ENCODE measurements at regions not wholly inside any gene's neighbourhood (a gene's known extent, or its start where the extent isn't known, plus 50 kb on each side); places are given as distances from the start of the nearest gene placed in this dataset.

DNA sequence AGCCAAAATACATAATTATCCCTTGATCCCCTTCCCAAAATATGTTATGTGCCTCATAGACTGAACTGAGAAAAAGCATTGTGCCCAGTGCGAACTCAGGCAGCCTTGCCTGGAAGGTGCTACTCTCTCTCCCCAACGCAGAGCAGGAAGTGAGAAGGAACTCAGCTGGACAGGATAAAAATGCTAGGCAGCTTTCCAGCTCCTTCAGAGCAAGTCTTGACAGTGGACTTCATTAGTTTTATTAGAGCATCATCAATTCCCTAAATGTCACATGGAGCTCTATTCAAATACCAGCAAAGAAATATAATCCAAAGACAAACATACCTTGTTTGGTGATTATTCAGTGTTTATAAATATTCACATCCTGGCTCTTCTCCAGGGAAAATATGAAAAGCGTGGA, 202.4 kb downstream of the RFC3 start:
- no peak for DNase-seq (ENCODE audit: low read depth)
- no peak overlapping the region for H3K4me3 ChIP-seq (ENCODE audit: low read depth, low read length)
- TF ChIP-seq, protein P1, sequence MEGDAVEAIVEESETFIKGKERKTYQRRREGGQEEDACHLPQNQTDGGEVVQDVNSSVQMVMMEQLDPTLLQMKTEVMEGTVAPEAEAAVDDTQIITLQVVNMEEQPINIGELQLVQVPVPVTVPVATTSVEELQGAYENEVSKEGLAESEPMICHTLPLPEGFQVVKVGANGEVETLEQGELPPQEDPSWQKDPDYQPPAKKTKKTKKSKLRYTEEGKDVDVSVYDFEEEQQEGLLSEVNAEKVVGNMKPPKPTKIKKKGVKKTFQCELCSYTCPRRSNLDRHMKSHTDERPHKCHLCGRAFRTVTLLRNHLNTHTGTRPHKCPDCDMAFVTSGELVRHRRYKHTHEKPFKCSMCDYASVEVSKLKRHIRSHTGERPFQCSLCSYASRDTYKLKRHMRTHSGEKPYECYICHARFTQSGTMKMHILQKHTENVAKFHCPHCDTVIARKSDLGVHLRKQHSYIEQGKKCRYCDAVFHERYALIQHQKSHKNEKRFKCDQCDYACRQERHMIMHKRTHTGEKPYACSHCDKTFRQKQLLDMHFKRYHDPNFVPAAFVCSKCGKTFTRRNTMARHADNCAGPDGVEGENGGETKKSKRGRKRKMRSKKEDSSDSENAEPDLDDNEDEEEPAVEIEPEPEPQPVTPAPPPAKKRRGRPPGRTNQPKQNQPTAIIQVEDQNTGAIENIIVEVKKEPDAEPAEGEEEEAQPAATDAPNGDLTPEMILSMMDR (IDR thresholded peaks at IDR 0.05; ENCODE audit: insufficient read depth, low read length), result no peak

DNA sequence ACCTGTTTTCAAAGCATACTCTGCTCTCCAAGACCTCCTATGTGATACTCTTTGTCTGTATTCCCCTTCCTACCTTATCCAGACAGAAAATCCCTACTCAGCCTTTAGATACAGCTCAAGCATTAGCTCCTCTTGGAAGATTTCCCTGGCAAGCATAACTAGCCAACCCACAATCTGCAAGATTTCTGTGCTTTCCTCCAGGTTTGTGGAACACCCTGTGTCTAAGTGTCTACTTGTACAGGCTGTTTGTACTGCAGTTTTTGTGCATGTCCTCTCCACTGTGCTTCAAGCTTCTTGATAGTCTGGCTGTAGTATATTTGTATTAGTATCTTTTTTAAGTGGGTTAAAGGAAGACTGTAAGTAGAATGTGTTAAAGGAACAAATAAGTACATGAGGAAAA, 203.7 kb downstream of the RFC3 start:
- TF ChIP-seq, protein P1 (IDR thresholded peaks at IDR 0.05; ENCODE audit: insufficient read depth, low read length), result no peak
- DNase-seq (ENCODE audit: low read depth), result no peak
- H3K4me3 ChIP-seq (ENCODE audit: low read depth, low read length), result no peak overlapping the region

DNA sequence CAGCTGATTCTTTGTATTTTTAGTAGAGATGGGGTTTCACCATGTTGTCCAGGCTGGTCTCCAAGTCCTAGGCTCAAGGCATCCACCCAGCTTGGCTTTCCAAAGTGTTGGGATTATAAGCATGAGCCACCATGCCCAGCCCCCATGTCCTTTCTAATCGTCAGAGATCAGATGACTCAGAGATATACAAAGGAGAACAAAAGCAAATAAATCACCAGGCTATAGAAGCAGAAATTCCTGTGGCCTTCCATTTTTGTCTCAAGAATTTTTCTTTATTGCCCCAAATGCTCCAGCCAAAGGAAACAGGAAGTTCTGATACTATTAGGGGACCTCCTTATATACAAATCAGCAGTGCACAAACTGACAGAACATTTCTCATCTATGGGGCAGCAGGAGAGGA, 207.8 kb downstream of the RFC3 start:
- peak; percentile 94 for DNase-seq (ENCODE audit: low read depth)
- TF ChIP-seq, protein P1 (IDR thresholded peaks at IDR 0.05; ENCODE audit: insufficient read depth, low read length), result no peak
- H3K4me3 ChIP-seq (ENCODE audit: low read depth, low read length), result no peak overlapping the region

DNA sequence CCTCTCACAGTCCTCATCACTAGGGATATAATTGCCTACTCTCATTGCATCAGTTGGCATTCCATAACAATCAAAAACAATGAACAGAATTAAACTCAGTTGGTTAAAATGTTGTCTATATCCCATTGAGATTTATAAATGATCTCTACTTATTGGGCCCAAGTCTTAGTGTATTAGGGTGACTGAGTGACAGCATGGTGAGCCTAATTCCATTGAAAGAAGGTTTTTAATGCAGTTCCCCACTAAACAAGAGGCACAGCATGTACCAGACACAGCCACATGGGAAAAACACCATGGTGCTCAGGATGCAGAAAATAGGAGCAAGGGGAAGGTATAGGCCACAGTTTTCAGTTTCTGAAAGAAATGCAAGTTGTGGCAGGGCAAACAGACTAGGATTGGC, 208.4 kb downstream of the RFC3 start:
- no peak for DNase-seq (ENCODE audit: low read depth)
- TF ChIP-seq, protein P1 (IDR thresholded peaks at IDR 0.05; ENCODE audit: insufficient read depth, low read length), result no peak
- H3K4me3 ChIP-seq (ENCODE audit: low read depth, low read length), result no peak overlapping the region

DNA sequence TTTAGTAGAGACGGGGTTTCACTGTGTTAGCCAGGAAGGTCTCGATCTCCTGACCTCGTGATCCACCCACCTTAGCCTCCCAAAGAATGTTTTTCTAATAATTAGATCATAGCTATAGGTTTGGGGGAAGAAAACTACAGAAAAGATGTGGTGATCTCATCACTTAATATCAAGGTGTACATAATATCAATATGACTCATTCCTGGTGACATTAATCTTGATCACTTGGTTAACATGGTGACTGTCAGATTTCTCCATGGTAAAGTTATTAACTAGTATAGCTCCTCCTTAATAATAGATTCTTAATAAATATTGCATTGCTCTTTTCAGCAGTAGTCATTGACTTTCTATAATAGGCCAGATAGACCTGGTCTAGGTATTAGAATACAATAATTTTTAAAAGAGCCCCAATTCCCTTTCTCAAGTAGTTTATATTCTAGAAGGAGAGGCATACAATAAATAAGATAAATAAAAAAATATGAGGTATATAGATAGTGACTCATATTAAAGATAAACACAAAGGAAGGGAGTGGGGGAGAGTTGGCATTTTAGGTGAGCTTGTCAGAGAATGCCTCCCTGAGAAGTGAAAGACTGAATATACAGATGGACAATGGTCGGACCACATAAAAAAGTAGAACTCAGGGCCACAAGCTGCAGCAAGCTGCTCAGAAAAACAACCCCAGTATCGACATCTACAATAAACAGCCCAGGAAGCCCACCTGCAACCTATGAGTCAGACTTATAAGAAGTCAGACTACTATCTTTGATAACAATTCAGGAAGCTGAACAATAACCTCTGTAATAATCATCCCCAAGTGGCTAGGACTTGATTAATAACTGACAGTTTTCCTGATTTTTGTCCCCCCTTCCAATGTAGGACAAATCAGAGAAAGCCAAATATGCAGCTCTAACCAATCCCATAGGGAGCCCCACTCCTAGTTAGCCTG, 210.8 kb downstream of the RFC3 start:
- no peak for DNase-seq (ENCODE audit: low read depth)
- TF ChIP-seq, protein P1 (IDR thresholded peaks at IDR 0.05; ENCODE audit: insufficient read depth, low read length), result no peak
- H3K4me3 ChIP-seq (ENCODE audit: low read depth, low read length), result no peak overlapping the region

DNA sequence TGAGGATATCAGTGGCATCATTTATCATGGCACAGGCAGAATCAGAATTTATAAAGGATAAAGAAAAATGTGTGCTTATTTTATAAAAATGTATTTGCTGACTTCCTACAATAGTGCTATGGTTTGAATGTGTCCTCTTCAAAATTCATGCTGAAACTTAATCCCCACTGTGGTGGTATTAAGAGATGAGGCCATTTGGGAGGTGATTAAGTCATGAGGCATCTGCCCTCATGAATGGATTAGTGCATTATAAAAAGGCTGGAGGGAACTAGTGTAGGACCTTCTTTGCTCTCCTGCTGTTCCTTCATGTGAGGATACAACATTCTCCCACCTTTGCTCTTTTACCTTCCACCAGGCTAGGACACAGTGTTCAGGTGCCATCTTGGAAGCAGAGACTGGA, 212.8 kb downstream of the RFC3 start:
- DNase-seq (ENCODE audit: low read depth), result no peak
- TF ChIP-seq, protein P1 (IDR thresholded peaks at IDR 0.05; ENCODE audit: insufficient read depth, low read length), result no peak
- no peak overlapping the region for H3K4me3 ChIP-seq (ENCODE audit: low read depth, low read length)
